SW480 (cell line): ENCODE measurements at regions not wholly inside any gene's neighbourhood (a gene's known extent, or its start where the extent isn't known, plus 50 kb on each side); places are given as distances from the start of the nearest gene placed in this dataset.
A peak's percentile ranks its signal among the peaks of the same experiment; 100 is the strongest.
"Not testable (repeated sequence)": the region's sequence is repeated elsewhere in the genome, so short reads cannot be mapped to it uniquely, and the experiment has no call there.

Source experiments
- DNase-seq: peaks from one replicate; pipeline ENCODE4 v3.0.0-alpha.2; 2016; ENCODE audit warnings: low spot score

- not testable (repeated sequence) for DNase-seq
Measured at GRCh38 chr1:146510248-146510983, 281.6 kb upstream of the NOTCH2NLA start.

DNA sequence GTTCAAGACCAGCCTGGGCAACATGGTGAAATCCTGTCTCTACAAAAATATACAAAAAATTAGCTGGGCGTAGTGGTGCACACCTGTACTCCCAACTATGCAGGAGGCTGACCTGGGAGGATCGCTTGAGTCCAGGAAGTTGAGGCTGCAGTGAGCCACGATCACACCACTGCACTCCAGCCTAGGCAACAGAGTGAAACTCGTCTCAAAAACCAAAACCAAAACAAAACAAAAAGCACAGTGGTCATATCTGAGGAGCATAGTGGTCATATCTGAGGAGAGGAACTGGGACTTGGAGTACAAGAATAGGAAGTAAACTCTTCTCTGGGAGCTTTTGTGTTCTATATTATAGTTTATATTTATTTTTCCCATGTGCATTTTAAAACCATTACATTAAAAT, 275.3 kb upstream of the NOTCH2NLA start:
- DNase-seq: not testable (repeated sequence)

DNA sequence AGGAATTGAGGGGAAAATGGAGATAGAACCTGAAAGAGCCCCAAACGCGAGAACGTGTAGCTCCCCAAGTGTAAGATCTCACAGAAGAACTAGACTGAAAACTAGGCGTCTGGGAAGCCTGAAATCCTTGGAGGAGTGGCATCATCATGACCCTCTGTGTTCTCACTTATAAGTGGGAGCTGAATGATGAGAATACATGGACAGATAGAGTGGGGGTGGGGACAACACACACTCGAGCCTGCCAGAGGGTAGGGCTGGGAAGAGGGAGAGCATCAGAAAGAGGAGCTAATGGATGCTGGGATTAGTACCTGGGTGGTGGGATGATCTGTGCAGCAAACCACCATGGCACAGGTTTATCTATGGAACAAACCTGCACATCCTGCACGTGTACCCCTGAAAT, 258.7 kb upstream of the NOTCH2NLA start:
- DNase-seq: not testable (repeated sequence)

- not testable (repeated sequence) for DNase-seq
Measured at GRCh38 chr1:146487155-146487554, 258.3 kb upstream of the NOTCH2NLA start.

- DNase-seq: not testable (repeated sequence)
Measured at GRCh38 chr1:146486300-146487014, 257.6 kb upstream of the NOTCH2NLA start.

GRCh38 chr1:146484195-146484594, 255.4 kb upstream of the NOTCH2NLA start:
- DNase-seq: not testable (repeated sequence)

DNA sequence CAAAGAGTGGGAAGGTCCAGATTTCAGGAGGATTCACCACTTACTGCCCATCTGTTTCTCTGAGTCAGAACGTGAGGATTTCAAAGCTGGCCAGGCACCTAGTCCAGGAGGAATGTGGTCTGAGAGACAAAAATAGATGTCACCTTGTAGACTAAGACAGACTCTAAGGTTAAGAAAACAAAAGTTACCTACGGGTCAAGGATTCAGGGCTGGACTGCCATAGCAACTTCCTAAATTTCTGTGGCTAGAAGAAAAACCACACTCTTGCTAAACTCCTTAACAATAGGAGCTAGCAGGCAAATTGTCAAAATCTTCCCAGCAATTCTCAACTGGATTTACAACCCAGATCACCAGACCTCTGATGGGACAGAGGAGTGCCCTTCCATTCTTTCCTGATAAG, 250.4 kb upstream of the NOTCH2NLA start:
- not testable (repeated sequence) for DNase-seq

- DNase-seq: peak; percentile 13
Measured at GRCh38 chr1:146478125-146478720, 249.4 kb upstream of the NOTCH2NLA start.

DNA sequence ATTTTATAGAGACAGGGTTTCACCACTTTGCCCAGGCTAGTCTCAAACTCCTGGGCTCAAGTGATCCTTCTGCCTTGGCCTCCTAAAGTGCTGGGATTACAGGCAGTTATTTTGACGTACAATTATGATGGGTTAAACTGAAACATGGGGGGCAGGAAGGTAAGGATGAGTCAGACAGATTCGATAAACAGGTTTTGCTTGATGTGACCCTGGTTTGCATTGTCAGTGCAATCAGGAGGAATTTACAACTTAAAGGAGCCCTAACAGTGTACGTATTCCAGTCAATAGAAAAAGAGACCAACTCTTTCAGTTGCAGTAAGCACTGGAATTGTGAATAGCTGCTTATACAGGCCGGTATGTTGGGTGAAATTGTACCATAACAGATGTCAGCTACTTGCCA, 246.3 kb upstream of the NOTCH2NLA start:
- DNase-seq: not testable (repeated sequence)

GRCh38 chr1:146474216-146474615, 245.4 kb upstream of the NOTCH2NLA start:
- not testable (repeated sequence) for DNase-seq

DNA sequence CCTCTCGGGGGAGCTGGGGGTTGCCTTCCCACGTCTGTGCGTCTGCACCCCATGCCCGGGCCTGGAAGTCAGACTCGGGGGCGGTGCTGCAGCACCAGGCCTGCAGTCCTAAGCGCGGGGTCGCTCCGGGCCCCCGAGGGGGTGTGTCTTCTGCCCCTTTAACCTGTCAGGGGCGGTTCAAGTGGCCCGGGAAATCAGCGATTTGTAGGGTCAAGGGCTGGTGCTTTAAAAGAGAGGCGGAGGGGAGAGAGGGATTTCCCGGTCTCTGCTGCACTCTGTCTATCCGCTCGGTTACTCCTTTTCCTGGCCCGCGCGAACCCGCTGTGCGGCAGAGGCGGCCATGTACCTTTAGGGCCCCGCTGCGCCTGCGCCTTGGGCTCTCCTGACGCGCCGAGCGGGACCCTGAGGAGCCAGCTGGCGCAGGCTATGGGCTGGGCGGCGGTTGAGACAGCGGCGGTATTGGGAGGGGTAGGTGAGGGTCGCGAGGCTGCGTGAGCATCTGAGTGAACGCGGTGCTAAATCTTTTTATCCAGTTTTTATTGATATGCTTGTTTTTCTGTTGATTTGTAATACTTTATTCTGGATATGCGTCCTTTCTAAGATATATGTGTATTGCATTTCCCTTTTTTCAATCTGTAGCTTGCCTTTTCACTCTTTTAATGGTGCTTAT, 243.5 kb upstream of the NOTCH2NLA start:
- peak; percentile 49 for DNase-seq

- not testable (repeated sequence) for DNase-seq
Measured at GRCh38 chr1:146459939-146460338, 231.1 kb upstream of the NOTCH2NLA start.

- DNase-seq: not testable (repeated sequence)
Measured at GRCh38 chr1:146459308-146459707, 230.5 kb upstream of the NOTCH2NLA start.

- not testable (repeated sequence) for DNase-seq
Measured at GRCh38 chr1:146448877-146449246, 220.0 kb upstream of the NOTCH2NLA start.

GRCh38 chr1:146448212-146448876, 219.5 kb upstream of the NOTCH2NLA start:
- DNase-seq: not testable (repeated sequence)

DNA sequence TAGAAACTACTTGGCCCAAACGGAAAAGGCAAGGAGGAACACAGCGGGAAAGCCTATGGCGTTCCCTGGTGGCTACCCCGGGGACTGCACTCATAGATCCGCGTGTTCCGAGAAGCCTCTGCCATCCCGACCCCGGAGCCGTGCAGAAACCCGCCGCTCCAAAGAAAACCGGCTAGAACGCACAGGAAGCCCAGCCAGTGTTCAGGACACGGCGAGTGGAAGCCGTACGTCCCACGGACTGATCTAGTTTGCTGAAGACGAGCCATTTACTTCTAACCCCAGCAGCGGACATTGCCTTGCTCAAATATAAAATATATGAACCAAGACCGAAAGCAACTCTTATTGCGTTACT, 215.0 kb upstream of the NOTCH2NLA start:
- DNase-seq: peak; percentile 3

DNA sequence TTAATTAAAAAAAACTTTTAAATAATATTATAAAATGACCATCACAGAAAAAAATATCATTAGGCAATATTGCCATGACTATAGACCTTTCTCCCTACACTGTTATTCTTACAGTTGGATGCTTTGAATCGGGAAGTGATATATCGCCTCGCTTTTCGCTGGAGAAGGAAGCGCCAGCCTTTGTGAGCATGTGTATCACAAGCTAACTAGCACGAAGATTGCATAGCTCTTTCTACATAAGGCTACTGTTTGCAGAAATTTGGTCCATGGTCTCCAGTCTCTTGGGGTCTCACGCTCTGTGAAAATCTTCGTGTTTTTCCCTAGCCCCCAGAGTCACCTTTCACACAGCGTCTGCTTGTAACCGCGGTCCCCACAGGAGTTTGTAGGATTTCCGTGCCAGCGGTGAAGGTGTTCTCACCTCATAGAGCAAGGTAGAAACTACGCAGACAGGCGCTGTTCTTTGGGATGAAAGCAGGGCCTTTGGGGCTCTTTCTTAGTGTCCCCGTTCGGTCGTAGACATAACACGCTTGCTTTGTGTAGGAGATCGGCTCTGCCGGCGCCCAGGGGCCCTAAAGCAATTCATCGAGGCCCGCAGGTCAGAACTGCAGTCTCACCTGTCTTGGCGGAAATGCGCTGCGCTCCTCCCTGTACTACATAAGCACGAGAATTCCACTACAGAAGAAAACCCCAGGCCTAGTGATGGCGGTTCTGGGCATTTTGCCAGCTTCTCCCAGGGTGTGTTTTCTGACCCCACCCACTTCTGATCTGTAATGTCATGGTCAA, 214.5 kb upstream of the NOTCH2NLA start:
- not testable (repeated sequence) for DNase-seq

GRCh38 chr1:146438543-146438942, 209.7 kb upstream of the NOTCH2NLA start:
- peak; percentile 0 for DNase-seq

DNA sequence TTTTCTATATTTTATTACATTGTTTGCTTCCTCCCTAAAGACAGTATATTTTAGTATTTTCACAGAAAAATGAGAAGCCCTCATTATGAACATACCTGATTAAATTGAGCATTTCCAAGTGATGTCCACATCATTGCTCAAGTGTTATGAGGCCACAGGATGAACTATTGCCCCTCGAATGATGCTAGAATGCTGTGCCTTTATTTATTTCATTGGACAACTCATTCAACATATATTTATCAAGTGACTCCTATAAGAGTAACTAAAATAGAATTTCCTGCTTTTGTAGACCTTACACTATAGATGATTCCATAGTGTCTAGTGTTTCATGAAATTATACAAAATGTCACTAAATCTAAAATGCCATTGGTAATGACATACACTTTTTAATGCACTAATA, 187.8 kb upstream of the NOTCH2NLA start:
- not testable (repeated sequence) for DNase-seq

DNA sequence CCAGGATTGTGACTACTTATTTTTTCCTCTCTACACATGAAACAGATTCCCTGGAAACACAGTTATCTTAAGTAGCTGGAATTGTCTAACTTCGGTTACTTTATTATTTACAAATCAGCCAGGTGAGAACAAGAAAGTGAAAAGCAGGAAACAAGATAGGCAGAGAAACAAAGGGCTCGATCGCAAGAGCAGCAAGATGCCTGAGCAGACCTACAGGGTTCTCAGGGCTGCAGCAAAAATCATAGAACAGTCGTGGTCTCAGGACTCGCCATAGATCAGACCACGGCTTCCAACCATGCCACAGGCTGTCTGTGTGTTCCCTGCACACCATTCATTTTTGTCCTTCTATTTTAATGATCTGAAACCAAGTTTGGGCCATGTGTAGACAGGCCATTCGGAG, 186.2 kb upstream of the NOTCH2NLA start:
- not testable (repeated sequence) for DNase-seq

DNA sequence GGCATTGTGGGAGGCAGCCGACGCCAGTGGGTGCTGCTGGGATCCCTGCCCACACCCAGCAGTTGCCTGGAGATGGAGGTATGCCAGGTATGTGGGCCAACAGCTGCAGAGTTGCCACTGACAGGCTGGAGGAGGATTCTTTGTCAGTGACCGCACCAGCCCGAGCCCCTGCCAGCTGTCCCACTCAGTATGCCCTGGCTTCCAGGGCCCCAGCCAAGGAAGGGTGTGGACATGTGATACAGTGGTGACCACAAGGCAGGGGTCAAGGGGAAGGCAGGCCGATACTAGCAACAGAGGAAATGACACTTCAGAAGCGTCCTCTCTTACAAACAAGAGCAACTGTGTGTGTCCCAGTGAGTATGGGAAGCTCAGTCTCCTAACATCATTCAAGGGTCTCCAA, 185.1 kb upstream of the NOTCH2NLA start:
- DNase-seq: peak; percentile 49
